SH-SY5Y (cell line): ENCODE measurements at regions not wholly inside any gene's neighbourhood (a gene's known extent, or its start where the extent isn't known, plus 50 kb on each side); places are given as distances from the start of the nearest gene placed in this dataset.

ENCODE experiments used
- GATA2 ChIP-seq: IDR thresholded peaks from 2 replicates; pipeline ENCODE4 v1.6.1; 2011; ENCODE audit warnings: mild to moderate bottlenecking, low read depth, low read length
- GATA3 ChIP-seq: IDR thresholded peaks from 2 replicates; pipeline ENCODE4 v1.6.1; 2011; ENCODE audit warnings: low read depth, mild to moderate bottlenecking, low read length, moderate library complexity

GRCh38 chr1:177558372-177558771, 387.6 kb downstream of the BRINP2 start:
- TF ChIP-seq GATA2 (no peak), GATA3 (no peak)
